Fibroblast of lung (primary cell): ENCODE measurements at regions not wholly inside any gene's neighbourhood (a gene's known extent, or its start where the extent isn't known, plus 50 kb on each side); places are given as distances from the start of the nearest gene placed in this dataset.
"Not testable (repeated sequence)": the region's sequence is repeated elsewhere in the genome, so short reads cannot be mapped to it uniquely, and the experiment has no call there.

ENCODE experiments used
- DNase-seq, 2 donors: peaks; one replicate each; pipeline versions ENCODE4 v3.0.0 to v3.0.0-alpha.2; 2010; ENCODE audit warnings: low read depth in 2 of 2
- H2AFZ ChIP-seq: 2 replicates; pipeline ENCODE4 v1.5.1; 2012; ENCODE audit warnings: low read length, control low read depth, inconsistent platforms
- H3K27ac ChIP-seq: 2 replicates; pipeline ENCODE4 v1.5.1; 2011; ENCODE audit warnings: low read length, control low read depth; ENCODE audit not compliant: insufficient read depth
- H3K27me3 ChIP-seq: 2 replicates; pipeline ENCODE4 v1.5.1; 2011; ENCODE audit warnings: mild to moderate bottlenecking, low read length; ENCODE audit not compliant: control insufficient read depth, insufficient read depth
- H3K36me3 ChIP-seq: 2 replicates; pipeline ENCODE4 v1.5.1; 2011; ENCODE audit warnings: low read length; ENCODE audit not compliant: control insufficient read depth, insufficient read depth
- H3K4me1 ChIP-seq: 2 replicates; pipeline ENCODE4 v1.5.1; 2011; ENCODE audit warnings: low read length; ENCODE audit not compliant: control insufficient read depth, insufficient read depth; ENCODE audit errors: extremely low read depth
- H3K4me2 ChIP-seq: 2 replicates; pipeline ENCODE4 v1.5.1; 2011; ENCODE audit warnings: low read length, control low read depth; ENCODE audit not compliant: insufficient read depth; ENCODE audit errors: extremely low read depth
- H3K4me3 ChIP-seq, 4 experiments: fragments of 200-600 bp in 1 of 4; sonication (generic) in 1 of 4; replicated peaks in 1 of 4; 2 replicates each; pipeline ENCODE4 v1.5.1; 2011 to 2016; ENCODE audit warnings: low read length in 4 of 4, low read depth in 3 of 4, mild to moderate bottlenecking in 3 of 4, control low read depth in 2 of 4, inconsistent platforms in 1 of 4, mixed read lengths in 1 of 4; ENCODE audit not compliant: insufficient read depth in 1 of 4; ENCODE audit errors: control extremely low read depth in 1 of 4
- H3K79me2 ChIP-seq: 2 replicates; pipeline ENCODE4 v1.5.1; 2012; ENCODE audit warnings: mild to moderate bottlenecking, low read length, inconsistent platforms; ENCODE audit not compliant: control insufficient read depth, insufficient read depth
- H3K9ac ChIP-seq: 2 replicates; pipeline ENCODE4 v1.5.1; 2011; ENCODE audit warnings: mild to moderate bottlenecking, low read length, control low read depth; ENCODE audit not compliant: insufficient read depth
- H3K9me3 ChIP-seq: 2 replicates; pipeline ENCODE4 v1.5.1; 2012; ENCODE audit warnings: low read depth, low read length; ENCODE audit not compliant: control insufficient read depth, insufficient read depth
- H4K20me1 ChIP-seq: 2 replicates; pipeline ENCODE4 v1.5.1; 2011; ENCODE audit warnings: low read length; ENCODE audit not compliant: control insufficient read depth, insufficient read depth; ENCODE audit errors: extremely low read depth
- EZH2 ChIP-seq: IDR thresholded peaks from 2 replicates; pipeline ENCODE4 v1.5.1; 2012; ENCODE audit warnings: low read length, control low read depth, mild to moderate bottlenecking; ENCODE audit errors: missing control alignments
- TF ChIP-seq, protein P1 (sequence below), 2 donors: IDR thresholded peaks in 1 of 2; conservative IDR thresholded peaks in 1 of 2; 1 replicate in 1 of 2; 2 replicates in 1 of 2; pipeline ENCODE4 v1.5.1; 2011 to 2012; ENCODE audit warnings: low read length in 2 of 2, control low read depth in 1 of 2, inconsistent platforms in 1 of 2, low read depth in 1 of 2, mild to moderate bottlenecking in 1 of 2

- H3K4me3 ChIP-seq, H3K79me2 ChIP-seq, DNase-seq, H3K36me3 ChIP-seq, H3K27me3 ChIP-seq, H3K9ac ChIP-seq, H3K4me2 ChIP-seq, H2AFZ ChIP-seq, H4K20me1 ChIP-seq, H3K9me3 ChIP-seq, H3K27ac ChIP-seq, H3K4me1 ChIP-seq: not testable (repeated sequence)
Measured at GRCh38 chr12:54799966-54800365, 54.4 kb upstream of the MUCL1 start.

GRCh38 chr12:54798651-54799050 is 55.7 kb upstream of the MUCL1 start:
- H3K4me2 ChIP-seq: no peak overlapping the region
- H3K36me3 ChIP-seq: no peaks in the 10 kb centered on the region
- H2AFZ ChIP-seq: no peak overlapping the region
- H3K4me1 ChIP-seq: no peaks in the 10 kb centered on the region
- H3K9ac ChIP-seq: no peak overlapping the region
- H3K27me3 ChIP-seq: no peaks in the 10 kb centered on the region
- no peaks in the 10 kb centered on the region for H3K9me3 ChIP-seq
- H3K79me2 ChIP-seq: no peaks in the 10 kb centered on the region
- no peak for DNase-seq
- no peaks in the 10 kb centered on the region for H4K20me1 ChIP-seq
- no peak overlapping the region for H3K27ac ChIP-seq
- TF ChIP-seq EZH2: no peak
- TF ChIP-seq, protein P1, sequence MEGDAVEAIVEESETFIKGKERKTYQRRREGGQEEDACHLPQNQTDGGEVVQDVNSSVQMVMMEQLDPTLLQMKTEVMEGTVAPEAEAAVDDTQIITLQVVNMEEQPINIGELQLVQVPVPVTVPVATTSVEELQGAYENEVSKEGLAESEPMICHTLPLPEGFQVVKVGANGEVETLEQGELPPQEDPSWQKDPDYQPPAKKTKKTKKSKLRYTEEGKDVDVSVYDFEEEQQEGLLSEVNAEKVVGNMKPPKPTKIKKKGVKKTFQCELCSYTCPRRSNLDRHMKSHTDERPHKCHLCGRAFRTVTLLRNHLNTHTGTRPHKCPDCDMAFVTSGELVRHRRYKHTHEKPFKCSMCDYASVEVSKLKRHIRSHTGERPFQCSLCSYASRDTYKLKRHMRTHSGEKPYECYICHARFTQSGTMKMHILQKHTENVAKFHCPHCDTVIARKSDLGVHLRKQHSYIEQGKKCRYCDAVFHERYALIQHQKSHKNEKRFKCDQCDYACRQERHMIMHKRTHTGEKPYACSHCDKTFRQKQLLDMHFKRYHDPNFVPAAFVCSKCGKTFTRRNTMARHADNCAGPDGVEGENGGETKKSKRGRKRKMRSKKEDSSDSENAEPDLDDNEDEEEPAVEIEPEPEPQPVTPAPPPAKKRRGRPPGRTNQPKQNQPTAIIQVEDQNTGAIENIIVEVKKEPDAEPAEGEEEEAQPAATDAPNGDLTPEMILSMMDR (conservative IDR thresholded peaks at IDR 0.05 in 1 of 2, IDR thresholded peaks at IDR 0.05 in 1 of 2; ENCODE audit: low read depth in 1 of 2, low read length in 2 of 2): no peak
- H3K4me3 ChIP-seq: no peak overlapping the region

DNA sequence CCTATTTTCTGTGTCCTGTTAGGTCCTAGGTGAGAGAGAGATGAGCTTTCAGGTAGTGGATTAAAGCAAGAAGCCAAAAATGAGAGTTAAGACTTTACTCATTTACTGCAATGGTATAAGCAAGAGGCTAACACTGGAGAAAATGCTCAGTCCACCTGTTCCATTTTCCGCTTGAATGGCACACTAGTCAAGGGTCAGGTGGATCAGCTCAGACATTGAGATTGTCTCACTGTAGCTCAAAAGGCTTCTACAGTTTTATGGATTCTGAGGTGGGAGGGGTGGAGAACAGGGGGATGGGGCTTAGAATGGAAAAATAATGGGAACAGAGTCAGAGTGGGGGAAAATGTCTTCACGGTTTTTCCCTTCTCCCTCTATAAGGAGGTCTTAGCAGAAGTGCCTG is 57.3 kb upstream of the MUCL1 start:
- no peak overlapping the region for H2AFZ ChIP-seq
- H4K20me1 ChIP-seq: no peaks in the 10 kb centered on the region
- H3K9me3 ChIP-seq: no peaks in the 10 kb centered on the region
- H3K36me3 ChIP-seq: no peaks in the 10 kb centered on the region
- H3K4me2 ChIP-seq: no peak overlapping the region
- H3K27me3 ChIP-seq: no peaks in the 10 kb centered on the region
- no peak overlapping the region for H3K9ac ChIP-seq
- no peaks in the 10 kb centered on the region for H3K79me2 ChIP-seq
- TF ChIP-seq, protein P1 (conservative IDR thresholded peaks at IDR 0.05 in 1 of 2, IDR thresholded peaks at IDR 0.05 in 1 of 2; ENCODE audit: low read depth in 1 of 2, low read length in 2 of 2): no peak
- TF ChIP-seq EZH2: no peak
- H3K4me3 ChIP-seq: no peak overlapping the region
- H3K27ac ChIP-seq: no peak overlapping the region
- H3K4me1 ChIP-seq: no peaks in the 10 kb centered on the region
- no peak for DNase-seq

DNA sequence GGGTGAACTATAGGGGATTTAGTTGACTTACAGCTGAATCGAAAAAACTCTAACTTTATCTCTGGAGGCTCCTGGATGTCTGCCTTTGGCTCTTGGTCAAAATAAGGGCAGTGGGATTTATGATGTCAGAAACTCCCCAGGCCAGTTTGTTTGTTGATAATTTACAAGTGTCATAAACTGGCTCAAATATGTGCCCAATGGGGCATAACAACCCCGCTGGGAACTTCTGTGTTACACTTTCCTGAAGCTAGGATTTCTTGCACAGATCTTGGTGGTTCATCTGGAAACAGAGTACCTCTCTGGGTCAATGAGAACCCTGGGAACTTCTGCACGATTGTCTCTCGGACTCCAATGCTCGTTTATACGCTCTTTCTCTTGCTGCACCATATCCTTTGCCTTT is 58.7 kb upstream of the MUCL1 start:
- Histone ChIP-seq H3K4me1 (no peaks in the 10 kb centered on the region), H3K27me3 (no peaks in the 10 kb centered on the region), H3K4me2 (no peak overlapping the region), H4K20me1 (no peaks in the 10 kb centered on the region), H3K4me3 (no peak overlapping the region), H3K79me2 (no peaks in the 10 kb centered on the region), H3K36me3 (no peaks in the 10 kb centered on the region), H3K9me3 (no peaks in the 10 kb centered on the region), H2AFZ (no peak overlapping the region), H3K27ac (no peak overlapping the region), H3K9ac (no peak overlapping the region)
- TF ChIP-seq, protein P1 (conservative IDR thresholded peaks at IDR 0.05 in 1 of 2, IDR thresholded peaks at IDR 0.05 in 1 of 2; ENCODE audit: low read depth in 1 of 2, low read length in 2 of 2): no peak
- no peak for TF ChIP-seq EZH2
- DNase-seq: no peak
